Right cardiac atrium (tissue), 5 donors: ENCODE measurements at regions not wholly inside any gene's neighbourhood (a gene's known extent, or its start where the extent isn't known, plus 50 kb on each side); places are given as distances from the start of the nearest gene placed in this dataset.
"Not testable (repeated sequence)": the region's sequence is repeated elsewhere in the genome, so short reads cannot be mapped to it uniquely, and the experiment has no call there.

Experiments used
- ATAC-seq, 2 donors: fragments of 200-7000 bp; cut with Tn5 transposase; one replicate each; pipeline versions ENCODE4 v1.8.0 to v1.9.1; 2020; ENCODE audit warnings: moderate library complexity in 2 of 2, mild to moderate bottlenecking in 1 of 2
- DNase-seq, 3 donors: peaks; one replicate each; pipeline ENCODE4 v3.0.0-alpha.2; 2020
- H3K27ac ChIP-seq: one replicate; pipeline ENCODE4 v1.5.1; 2013; ENCODE audit warnings: mild to moderate bottlenecking, low read length, control low read depth, moderate library complexity
- H3K27me3 ChIP-seq: one replicate; pipeline ENCODE4 v1.6.1; 2013; ENCODE audit not compliant: control insufficient read depth, insufficient read depth
- H3K4me1 ChIP-seq: one replicate; pipeline ENCODE4 v1.6.1; 2013; ENCODE audit warnings: low read length; ENCODE audit not compliant: control insufficient read depth, insufficient read depth
- H3K4me3 ChIP-seq: one replicate; pipeline ENCODE4 v1.5.1; 2013; ENCODE audit warnings: low read length, control low read depth
- H3K9me3 ChIP-seq: one replicate; pipeline ENCODE4 v1.6.1; 2013; ENCODE audit warnings: low read length; ENCODE audit not compliant: control insufficient read depth
- WGBS: extraction: QIAGEN DNeasy Blood & Tissue Kit; methylation state at CpG from one replicate; pipeline ENCODE4 v1.1.7; 2013; 5-methylcytosine and 5-hydroxymethylcytosine counted together
- intact Hi-C, 4 donors: fragments of 100-400 bp; cut with DNase I; formaldehyde crosslinking; loops; one replicate each; pipeline versions ENCODE4 v1.11.0 to v1.14.0; 2022 to 2023
- donor health status: healthy with polysubstance abuse.
- donor health status: DM: no; HTN: yes; CAD: no.
- donor health status: DM: no; HTN: no; CAD: no.
- donor health status: DM: no; HTN: yes; CAD: no; lungs with severe emphysema.
- donor health status: DM: yes; HTN: yes; CAD: no.

- Histone ChIP-seq H3K27me3 (no peaks in the 10 kb centered on the region), H3K27ac (no peak overlapping the region), H3K4me3 (no peak overlapping the region), H3K4me1 (no peaks in the 10 kb centered on the region), H3K9me3 (no peaks in the 10 kb centered on the region)
- intact Hi-C loops = no loop called here
- 82% methylated on average over 25 of the region's 25 CpGs for WGBS
- no peak for DNase-seq
- ATAC-seq = peak in 1 of 2 donors; percentile 20
Observed at GRCh38 chr3:13144163-13145023, 71.2 kb upstream of the IQSEC1 start.

DNA sequence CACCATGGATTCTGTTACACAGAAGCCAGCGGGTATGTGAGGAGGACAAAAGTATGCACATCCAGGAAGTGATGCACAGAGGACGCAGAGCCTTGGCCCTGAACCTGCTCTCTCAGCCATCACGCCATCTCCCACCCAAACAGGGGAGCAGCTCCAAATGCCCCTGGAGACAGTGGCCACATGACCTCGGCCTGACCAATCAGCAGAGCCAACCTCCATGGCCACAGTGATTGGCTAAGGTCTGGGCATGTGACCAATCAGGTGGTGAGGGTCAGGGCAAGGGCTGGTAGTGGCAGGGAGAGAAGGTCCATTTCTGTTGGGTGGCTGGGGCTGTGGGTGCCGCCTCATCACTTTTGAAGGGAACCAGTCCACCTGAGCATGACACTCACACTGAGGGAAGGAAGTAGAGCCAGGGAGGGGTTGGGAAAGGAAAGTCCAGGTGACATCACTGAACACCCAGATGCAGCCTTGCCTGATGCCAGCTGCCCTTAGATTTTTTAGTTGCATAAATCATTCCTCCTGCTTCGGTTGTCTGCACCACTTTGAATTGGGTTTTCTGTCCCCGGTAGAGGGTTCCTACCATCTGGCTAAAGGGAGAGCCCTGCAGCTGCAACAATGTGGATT, 70.3 kb upstream of the IQSEC1 start:
- Histone ChIP-seq H3K4me1 (no peaks in the 10 kb centered on the region), H3K4me3 (no peak overlapping the region), H3K9me3 (no peaks in the 10 kb centered on the region), H3K27me3 (no peaks in the 10 kb centered on the region), H3K27ac (no peak overlapping the region)
- intact Hi-C loops = no loop called here
- ATAC-seq (no peak), DNase-seq (no peak)
- 85% methylated on average over 7 of the region's 7 CpGs for WGBS

DNA sequence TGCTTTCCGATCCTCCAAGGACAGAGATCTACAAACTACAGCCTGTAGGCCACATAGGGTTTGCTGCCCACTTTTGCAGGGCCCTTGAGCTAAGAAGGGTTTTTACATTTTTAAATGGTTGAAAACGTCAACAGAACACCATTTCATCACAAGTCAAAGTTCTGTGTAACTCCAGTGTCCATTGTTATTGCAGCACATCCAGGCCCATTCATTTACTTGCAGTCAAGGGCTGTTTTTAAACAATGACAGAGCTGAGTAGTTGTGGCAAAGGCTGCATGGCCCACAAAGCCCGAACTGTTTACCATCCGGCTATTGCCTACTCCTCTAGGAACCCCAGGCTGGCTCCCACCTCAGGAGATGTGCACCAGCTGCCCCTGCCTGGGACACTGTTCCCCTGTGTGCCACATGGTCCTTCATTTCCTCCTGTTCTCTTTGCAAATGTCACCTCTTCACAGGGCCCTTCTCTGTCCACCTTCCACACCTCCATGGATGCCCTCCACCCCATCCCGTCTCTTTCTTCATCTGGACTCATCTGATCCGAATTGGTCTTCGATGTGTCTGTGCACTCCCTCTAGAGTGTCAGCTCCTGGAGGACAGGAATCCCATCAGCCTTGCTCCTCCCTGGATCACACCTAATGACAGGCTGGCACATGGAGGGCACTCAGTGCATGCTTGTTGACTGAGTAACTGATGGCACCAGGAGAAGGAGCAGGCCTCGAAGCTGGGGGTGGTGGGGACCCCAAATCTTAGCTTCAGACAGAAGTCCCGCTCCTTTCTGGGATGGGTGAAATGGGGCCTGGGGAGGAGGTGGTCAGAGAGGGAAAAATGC, 69.5 kb upstream of the IQSEC1 start:
- intact Hi-C loops = no loop called here

GRCh38 chr3:13141991-13142412, 68.8 kb upstream of the IQSEC1 start:
- 16% methylated on average over 8 of the region's 8 CpGs for WGBS
- ATAC-seq (peak in 1 of 2 donors; percentile 34), DNase-seq (peak in 1 of 3 donors; percentile 72)
- Histone ChIP-seq H3K4me1 (no peaks in the 10 kb centered on the region), H3K27ac (no peak overlapping the region), H3K27me3 (no peaks in the 10 kb centered on the region), H3K9me3 (no peaks in the 10 kb centered on the region), H3K4me3 (no peak overlapping the region)
- intact Hi-C loops = no loop called here

More for the DNA sequence above, 69.5 kb upstream of the IQSEC1 start:
- H3K4me1 ChIP-seq = no peaks in the 10 kb centered on the region
- H3K27ac ChIP-seq = no peak overlapping the region
- 69% methylated on average over 9 of the region's 9 CpGs for WGBS
- DNase-seq (no peak), ATAC-seq (no peak)
- no peak overlapping the region for H3K4me3 ChIP-seq
- no peaks in the 10 kb centered on the region for H3K9me3 ChIP-seq
- H3K27me3 ChIP-seq = no peaks in the 10 kb centered on the region

- WGBS = 87% methylated on average over 7 of the region's 7 CpGs
- ATAC-seq = no peak
- no peaks in the 10 kb centered on the region for H3K9me3 ChIP-seq
- no peak overlapping the region for H3K4me3 ChIP-seq
- DNase-seq = no peak
- no peaks in the 10 kb centered on the region for H3K27me3 ChIP-seq
- H3K27ac ChIP-seq = no peak overlapping the region
- intact Hi-C loops = no loop called here
- no peaks in the 10 kb centered on the region for H3K4me1 ChIP-seq
Observed at GRCh38 chr3:13141183-13141582, 68.0 kb upstream of the IQSEC1 start.

- no peak for DNase-seq
- 95% methylated on average over 7 of the region's 7 CpGs for WGBS
Observed at GRCh38 chr3:13140596-13140995, 67.4 kb upstream of the IQSEC1 start.

DNA sequence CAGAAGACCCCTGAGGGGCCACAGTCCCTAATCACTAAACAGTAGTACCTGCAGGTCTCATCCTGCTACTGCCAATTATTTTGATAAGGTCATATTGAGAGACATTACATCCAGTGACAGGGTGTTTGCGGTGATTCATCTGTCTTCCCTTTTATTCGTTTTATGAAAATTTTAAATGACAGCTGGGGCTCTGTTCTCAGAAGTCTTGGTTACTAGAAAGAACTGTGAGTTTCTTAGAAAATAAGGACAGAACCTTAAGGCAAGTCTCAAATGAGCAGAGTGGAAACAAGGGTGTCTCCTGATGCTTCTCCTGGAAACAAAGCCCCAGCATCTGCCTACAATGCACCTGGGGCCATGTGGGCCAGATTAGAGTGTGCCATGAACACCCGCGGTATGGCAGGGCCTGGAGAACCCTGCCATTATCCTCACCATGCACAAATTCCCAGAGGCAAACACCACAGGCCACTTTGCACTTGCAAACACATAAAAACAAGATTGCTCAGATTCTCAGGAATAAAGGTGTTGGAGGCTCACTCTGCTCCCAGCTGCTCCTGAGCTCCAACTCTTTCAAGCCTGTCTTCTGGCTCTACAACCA, 66.3 kb upstream of the IQSEC1 start:
- no peak for ATAC-seq

More at GRCh38 chr3:13140596-13140995, 67.4 kb upstream of the IQSEC1 start:
- Histone ChIP-seq H3K4me3 (no peak overlapping the region), H3K27me3 (no peaks in the 10 kb centered on the region), H3K4me1 (no peaks in the 10 kb centered on the region), H3K9me3 (no peaks in the 10 kb centered on the region), H3K27ac (no peak overlapping the region)
- ATAC-seq = no peak
- intact Hi-C loops = no loop called here

GRCh38 chr3:13138833-13139145, 65.6 kb upstream of the IQSEC1 start:
- ATAC-seq (no peak), DNase-seq (no peak)
- Histone ChIP-seq H3K27ac (no peak overlapping the region), H3K27me3 (no peaks in the 10 kb centered on the region), H3K9me3 (no peaks in the 10 kb centered on the region), H3K4me3 (no peak overlapping the region), H3K4me1 (no peaks in the 10 kb centered on the region)
- WGBS = 32% methylated on average over 1 of the region's 1 CpG
- intact Hi-C loops = no loop called here

More for the DNA sequence above, 66.3 kb upstream of the IQSEC1 start:
- DNase-seq = no peak
- 84% methylated on average over 4 of the region's 4 CpGs for WGBS
- intact Hi-C loops = no loop called here
- Histone ChIP-seq H3K27ac (no peak overlapping the region), H3K9me3 (no peaks in the 10 kb centered on the region), H3K27me3 (no peaks in the 10 kb centered on the region), H3K4me3 (no peak overlapping the region), H3K4me1 (no peaks in the 10 kb centered on the region)

DNA sequence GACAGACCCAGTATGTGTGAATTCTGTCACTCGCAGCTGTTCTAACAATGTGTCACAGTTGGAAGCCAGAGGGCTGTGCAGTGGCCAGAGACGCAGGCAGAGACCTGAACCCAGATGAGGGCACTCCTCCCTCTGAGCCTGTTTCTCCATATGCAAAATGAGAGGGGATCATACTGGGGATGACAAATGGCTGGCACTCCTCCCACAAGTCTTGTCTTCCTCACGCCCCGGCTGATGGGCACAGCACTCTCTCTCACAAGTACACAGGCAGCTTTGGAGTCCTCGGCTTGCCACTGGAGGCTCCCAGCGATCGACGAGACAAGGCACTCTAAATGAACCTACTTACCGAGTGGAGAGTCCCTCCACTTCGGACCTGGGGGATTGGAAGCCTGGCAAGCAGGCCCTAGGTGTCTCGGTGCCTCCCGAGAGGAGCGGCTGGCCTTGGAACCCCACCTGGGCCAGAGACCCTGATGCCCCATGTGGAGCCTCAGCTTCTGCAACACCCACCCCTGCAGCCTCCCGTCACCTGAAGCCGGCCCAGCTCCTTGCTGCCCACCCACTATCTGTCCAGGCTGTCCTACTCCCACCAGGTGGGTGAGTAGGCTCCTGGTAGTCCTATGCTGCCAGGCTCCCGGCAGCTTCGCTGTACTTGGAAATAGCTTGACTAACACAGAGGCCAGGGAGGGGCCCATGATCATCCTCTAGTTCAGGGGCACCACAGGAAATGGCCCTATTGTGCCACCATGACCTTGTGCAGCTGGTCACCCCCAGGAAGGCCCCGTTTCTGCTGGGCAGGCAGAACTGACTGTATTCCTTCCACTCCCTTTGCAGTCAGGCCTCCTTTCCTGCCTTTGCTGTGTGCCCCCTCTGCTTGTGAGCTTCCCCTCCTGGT, 65.0 kb upstream of the IQSEC1 start:
- DNase-seq (no peak), ATAC-seq (peak; percentile 44 to 55)
- WGBS = 58% methylated on average over 18 of the region's 18 CpGs
- H3K27me3 ChIP-seq = no peaks in the 10 kb centered on the region
- H3K4me3 ChIP-seq = no peak overlapping the region
- no peaks in the 10 kb centered on the region for H3K9me3 ChIP-seq
- intact Hi-C loops = no loop called here
- no peaks in the 10 kb centered on the region for H3K4me1 ChIP-seq
- no peak overlapping the region for H3K27ac ChIP-seq

GRCh38 chr3:13136848-13137247, 63.6 kb upstream of the IQSEC1 start:
- H3K27ac ChIP-seq, ATAC-seq, intact Hi-C loops, H3K27me3 ChIP-seq, DNase-seq, H3K9me3 ChIP-seq, H3K4me3 ChIP-seq, H3K4me1 ChIP-seq: not testable (repeated sequence)
- 93% methylated on average over 6 of the region's 6 CpGs for WGBS
